Neural progenitor cell (in vitro differentiated cells): ENCODE measurements at regions not wholly inside any gene's neighbourhood (a gene's known extent, or its start where the extent isn't known, plus 50 kb on each side); places are given as distances from the start of the nearest gene placed in this dataset.

Experiments
- DNase-seq: peaks from one replicate; pipeline ENCODE4 v3.0.0-alpha.2; 2016; ENCODE audit warnings: low spot score
- H2AFZ ChIP-seq: fragments of 200-600 bp; sonication (generic); replicated peaks from 2 replicates; pipeline ENCODE4 v1.6.1; 2016; ENCODE audit warnings: antibody characterized with exemption
- H3F3A ChIP-seq: fragments of 200-600 bp; sonication (generic); 2 replicates; pipeline ENCODE4 v1.6.1; 2016; ENCODE audit warnings: antibody characterized with exemption, low read depth
- H3K27ac ChIP-seq: fragments of 200-600 bp; sonication (generic); 2 replicates; pipeline ENCODE4 v1.5.1; 2016; ENCODE audit warnings: mild to moderate bottlenecking
- H3K27me3 ChIP-seq: fragments of 200-600 bp; sonication (generic); 2 replicates; pipeline ENCODE4 v1.6.1; 2016; ENCODE audit warnings: mild to moderate bottlenecking, moderate library complexity
- H3K36me3 ChIP-seq: fragments of 200-600 bp; sonication (generic); 2 replicates; pipeline ENCODE4 v1.5.1; 2016
- H3K4me1 ChIP-seq: fragments of 200-600 bp; sonication (generic); 2 replicates; pipeline ENCODE4 v1.6.1; 2016; ENCODE audit warnings: mixed run types
- H3K4me2 ChIP-seq: fragments of 200-600 bp; sonication (generic); 2 replicates; pipeline ENCODE4 v1.6.1; 2016
- H3K4me3 ChIP-seq: fragments of 200-600 bp; sonication (generic); 2 replicates; pipeline ENCODE4 v1.5.1; 2016
- H3K79me2 ChIP-seq: fragments of 200-600 bp; sonication (generic); 2 replicates; pipeline ENCODE4 v1.6.1; 2016; ENCODE audit warnings: low read depth
- H3K9ac ChIP-seq: fragments of 200-600 bp; sonication (generic); 2 replicates; pipeline ENCODE4 v1.6.1; 2016
- H3K9me3 ChIP-seq: fragments of 200-600 bp; sonication (generic); 2 replicates; pipeline ENCODE4 v1.5.1; 2016; ENCODE audit warnings: low read depth
- H4K20me1 ChIP-seq: fragments of 200-600 bp; sonication (generic); 2 replicates; pipeline ENCODE4 v1.6.1; 2016; ENCODE audit warnings: low read depth
- H3K27ac Mint-ChIP-seq: 3 replicates; pipeline ENCODE4 v1.8.0; 2021; ENCODE audit warnings: mixed read lengths
- H3K27me3 Mint-ChIP-seq: 2 replicates; pipeline ENCODE4 v1.8.0; 2022; ENCODE audit warnings: low read depth, mild to moderate bottlenecking, inconsistent platforms, moderate library complexity, mixed read lengths; ENCODE audit not compliant: insufficient read depth
- H3K36me3 Mint-ChIP-seq: 3 replicates; pipeline ENCODE4 v1.8.0; 2021; ENCODE audit warnings: mixed read lengths
- H3K4me1 Mint-ChIP-seq: 3 replicates; pipeline ENCODE4 v1.8.0; 2021; ENCODE audit warnings: mixed read lengths
- H3K4me3 Mint-ChIP-seq: 3 replicates; pipeline ENCODE4 v1.8.0; 2021; ENCODE audit warnings: mild to moderate bottlenecking, moderate library complexity, mixed read lengths
- H3K9me3 Mint-ChIP-seq: 3 replicates; pipeline ENCODE4 v1.8.0; 2020; ENCODE audit warnings: mixed read lengths
- EZH2 ChIP-seq: fragments of 200-600 bp; sonication (generic); IDR thresholded peaks from 2 replicates; pipeline ENCODE4 v1.6.1; 2017; ENCODE audit warnings: antibody characterized with exemption, mild to moderate bottlenecking, moderate library complexity
- EZH2phosphoT487 ChIP-seq: fragments of 200-600 bp; sonication (generic); IDR thresholded peaks from 2 replicates; pipeline ENCODE4 v1.6.1; 2017; ENCODE audit warnings: antibody characterized with exemption
- TF ChIP-seq, protein P1 (sequence below): fragments of 200-600 bp; sonication (generic); IDR thresholded peaks from 2 replicates; pipeline ENCODE4 v1.5.1; 2017; ENCODE audit warnings: antibody characterized with exemption, mild to moderate bottlenecking

DNA sequence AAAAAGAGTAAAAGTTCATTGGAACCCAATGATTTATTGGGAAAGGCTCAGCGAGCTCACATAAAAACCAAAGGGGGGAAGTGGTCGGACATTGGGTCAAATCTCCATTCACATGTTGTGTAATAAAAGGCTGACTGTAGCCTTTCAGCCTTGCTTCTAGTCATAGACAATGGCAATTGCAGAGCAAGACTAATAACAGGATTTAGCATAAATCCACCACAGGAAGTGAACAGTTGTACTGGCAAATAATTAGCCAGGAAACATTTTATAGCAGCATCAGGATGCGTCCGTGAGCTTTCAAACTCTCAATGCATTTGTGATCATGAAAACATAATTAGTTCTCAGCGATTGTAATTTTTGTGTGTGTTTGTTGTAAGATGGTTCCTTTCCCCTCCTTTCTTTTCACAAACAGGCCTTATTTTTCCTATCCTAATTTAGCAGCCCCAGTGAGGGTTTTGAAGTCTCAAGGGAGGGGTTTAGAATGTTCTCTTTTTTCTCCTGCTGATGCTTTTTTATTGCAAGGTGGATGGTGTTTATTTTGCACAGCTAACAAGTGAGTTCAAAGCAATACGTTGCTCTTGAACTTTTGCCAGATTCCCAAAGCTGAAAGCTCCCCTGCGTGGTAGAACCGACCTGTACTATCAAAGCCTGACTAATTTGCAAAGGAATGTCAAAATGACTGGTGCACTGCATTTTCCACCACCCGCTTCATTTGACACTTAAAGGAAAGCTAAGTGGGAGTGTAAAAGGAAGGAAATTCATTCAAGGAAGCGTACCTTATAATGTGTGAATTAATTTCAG, 105.6 kb downstream of the SPRY2 start:
- H3K4me1 Mint-ChIP-seq = peaks cover 21% of the 10 kb centered on the region
- Histone ChIP-seq H3K4me1 (no peaks in the 10 kb centered on the region), H2AFZ (no peak overlapping the region), H3F3A (no peaks in the 10 kb centered on the region), H3K27me3 (no peaks in the 10 kb centered on the region), H3K4me3 (no peak overlapping the region), H3K4me2 (no peak overlapping the region), H4K20me1 (no peaks in the 10 kb centered on the region), H3K9ac (no peak overlapping the region), H3K79me2 (no peaks in the 10 kb centered on the region), H3K9me3 (no peaks in the 10 kb centered on the region), H3K36me3 (no peaks in the 10 kb centered on the region), H3K27ac (no peak overlapping the region)
- no peaks in the 10 kb centered on the region for H3K36me3 Mint-ChIP-seq
- H3K27ac Mint-ChIP-seq = peak overlapping the region; percentile 87
- TF ChIP-seq EZH2phosphoT487 = no peak
- TF ChIP-seq, protein P1, sequence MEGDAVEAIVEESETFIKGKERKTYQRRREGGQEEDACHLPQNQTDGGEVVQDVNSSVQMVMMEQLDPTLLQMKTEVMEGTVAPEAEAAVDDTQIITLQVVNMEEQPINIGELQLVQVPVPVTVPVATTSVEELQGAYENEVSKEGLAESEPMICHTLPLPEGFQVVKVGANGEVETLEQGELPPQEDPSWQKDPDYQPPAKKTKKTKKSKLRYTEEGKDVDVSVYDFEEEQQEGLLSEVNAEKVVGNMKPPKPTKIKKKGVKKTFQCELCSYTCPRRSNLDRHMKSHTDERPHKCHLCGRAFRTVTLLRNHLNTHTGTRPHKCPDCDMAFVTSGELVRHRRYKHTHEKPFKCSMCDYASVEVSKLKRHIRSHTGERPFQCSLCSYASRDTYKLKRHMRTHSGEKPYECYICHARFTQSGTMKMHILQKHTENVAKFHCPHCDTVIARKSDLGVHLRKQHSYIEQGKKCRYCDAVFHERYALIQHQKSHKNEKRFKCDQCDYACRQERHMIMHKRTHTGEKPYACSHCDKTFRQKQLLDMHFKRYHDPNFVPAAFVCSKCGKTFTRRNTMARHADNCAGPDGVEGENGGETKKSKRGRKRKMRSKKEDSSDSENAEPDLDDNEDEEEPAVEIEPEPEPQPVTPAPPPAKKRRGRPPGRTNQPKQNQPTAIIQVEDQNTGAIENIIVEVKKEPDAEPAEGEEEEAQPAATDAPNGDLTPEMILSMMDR = no peak
- TF ChIP-seq EZH2 = no peak
- peak overlapping the region; percentile 33 for H3K4me3 Mint-ChIP-seq
- H3K27me3 Mint-ChIP-seq = peaks cover 2% of the 10 kb centered on the region
- peaks cover 16% of the 10 kb centered on the region for H3K9me3 Mint-ChIP-seq
- no peak for DNase-seq

DNA sequence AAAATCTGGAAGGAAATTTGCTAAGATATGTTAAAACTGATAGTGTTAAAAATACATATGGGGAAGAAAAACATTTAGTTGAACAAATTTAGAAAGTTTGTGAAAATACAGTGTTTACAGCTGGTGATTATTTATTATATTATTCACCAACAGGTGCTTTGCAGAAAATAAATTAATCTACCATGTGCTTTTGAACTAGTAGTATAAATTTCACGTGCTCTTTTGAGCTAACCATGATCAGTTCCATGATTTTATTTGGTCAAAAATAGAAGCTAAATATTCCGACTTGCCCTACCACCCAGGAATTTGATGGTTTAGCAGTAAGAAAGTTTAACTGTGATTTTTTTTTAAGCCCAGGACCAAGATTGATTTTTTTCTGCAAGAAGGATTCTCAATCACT, 113.3 kb downstream of the SPRY2 start:
- H3K4me2 ChIP-seq = no peak overlapping the region
- H3K9me3 Mint-ChIP-seq = peaks cover 26% of the 10 kb centered on the region
- peaks cover 7% of the 10 kb centered on the region for H3K4me1 Mint-ChIP-seq
- no peak overlapping the region for H3K9ac ChIP-seq
- no peaks in the 10 kb centered on the region for H3K27me3 Mint-ChIP-seq
- DNase-seq = no peak
- H3K9me3 ChIP-seq = no peaks in the 10 kb centered on the region
- H3K36me3 ChIP-seq = no peaks in the 10 kb centered on the region
- no peaks in the 10 kb centered on the region for H3K27me3 ChIP-seq
- no peaks in the 10 kb centered on the region for H3F3A ChIP-seq
- no peak overlapping the region for H3K27ac Mint-ChIP-seq
- no peaks in the 10 kb centered on the region for H3K79me2 ChIP-seq
- no peaks in the 10 kb centered on the region for H4K20me1 ChIP-seq
- H3K4me3 Mint-ChIP-seq = no peak overlapping the region
- H2AFZ ChIP-seq = no peak overlapping the region
- H3K4me1 ChIP-seq = no peaks in the 10 kb centered on the region
- H3K36me3 Mint-ChIP-seq = peaks cover 5% of the 10 kb centered on the region
- H3K27ac ChIP-seq = no peak overlapping the region
- TF ChIP-seq, protein P1 = no peak
- TF ChIP-seq EZH2 = no peak
- no peak for TF ChIP-seq EZH2phosphoT487
- no peak overlapping the region for H3K4me3 ChIP-seq

DNA sequence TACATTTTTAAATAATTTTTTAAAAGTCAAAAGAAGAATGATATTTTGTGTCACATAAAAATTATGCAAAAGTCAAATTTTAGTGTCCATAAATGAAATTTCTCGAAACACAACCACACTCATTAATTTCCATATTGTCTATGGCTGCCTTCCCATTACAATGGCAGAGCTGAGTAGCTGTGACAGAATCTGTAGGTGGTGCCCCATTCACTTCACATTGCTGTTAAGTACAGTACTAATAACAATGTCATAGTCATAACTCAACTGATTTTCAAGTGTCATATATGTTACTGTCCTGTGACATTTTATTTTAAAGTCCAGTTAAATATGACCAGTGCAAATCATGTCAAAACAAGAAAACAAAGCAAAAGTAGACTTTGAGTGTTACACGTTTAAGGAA, 114.3 kb downstream of the SPRY2 start:
- TF ChIP-seq, protein P1 = no peak
- TF ChIP-seq EZH2phosphoT487 (no peak), EZH2 (no peak)
- H2AFZ ChIP-seq = no peak overlapping the region
- H3K4me1 ChIP-seq = no peaks in the 10 kb centered on the region
- Mint-ChIP-seq H3K4me1 (peaks cover 7% of the 10 kb centered on the region), H3K27me3 (no peaks in the 10 kb centered on the region), H3K9me3 (peaks cover 23% of the 10 kb centered on the region), H3K36me3 (peaks cover 5% of the 10 kb centered on the region), H3K27ac (no peak overlapping the region), H3K4me3 (no peak overlapping the region)
- no peak overlapping the region for H3K4me3 ChIP-seq
- no peaks in the 10 kb centered on the region for H3K27me3 ChIP-seq
- no peak overlapping the region for H3K27ac ChIP-seq
- no peak for DNase-seq
- no peak overlapping the region for H3K4me2 ChIP-seq
- H3K9me3 ChIP-seq = no peaks in the 10 kb centered on the region
- H4K20me1 ChIP-seq = no peaks in the 10 kb centered on the region
- no peaks in the 10 kb centered on the region for H3K79me2 ChIP-seq
- no peak overlapping the region for H3K9ac ChIP-seq
- no peaks in the 10 kb centered on the region for H3K36me3 ChIP-seq
- H3F3A ChIP-seq = no peaks in the 10 kb centered on the region
